ENCODE measurements at regions not wholly inside any gene's neighbourhood (a gene's known extent, or its start where the extent isn't known, plus 50 kb on each side); places are given as distances from the start of the nearest gene placed in this dataset.

DNA sequence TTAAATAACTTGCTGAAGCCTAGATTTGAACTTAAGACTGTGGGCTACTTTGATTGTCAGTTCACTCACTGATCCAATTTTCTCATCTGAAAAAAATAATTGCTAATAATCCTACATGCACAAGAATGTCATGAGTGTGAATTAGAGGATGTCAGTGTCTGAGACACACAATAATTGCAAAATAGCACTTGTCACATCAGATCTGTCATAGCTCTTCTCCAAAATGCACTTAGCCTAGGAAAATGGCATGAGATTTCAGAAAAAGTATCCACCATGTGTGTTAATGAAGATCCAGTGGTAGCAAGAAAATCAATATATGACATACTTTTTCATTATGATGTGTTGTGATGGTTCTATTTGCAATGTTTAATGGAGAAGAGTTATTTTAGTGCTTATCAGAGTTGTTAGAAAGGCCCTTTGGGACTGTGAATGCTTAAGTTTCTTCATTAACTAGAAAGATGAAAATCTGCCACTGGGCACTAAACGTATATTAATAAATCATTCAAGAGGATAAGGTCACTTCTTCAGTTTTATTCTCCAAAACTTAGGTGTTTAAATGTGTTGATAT is 786.2 kb downstream of the C6orf118 start:
- no peak for TF ChIP-seq BACH2 (CRISPR knock-in tag; IDR thresholded peaks at IDR 0.05; ENCODE audit: borderline replicate concordance)
- no peak for TF ChIP-seq TOX (CRISPR knock-in tag; IDR thresholded peaks at IDR 0.05; ENCODE audit: borderline replicate concordance)
- TF ChIP-seq ZFP3 (CRISPR knock-in tag; IDR thresholded peaks at IDR 0.05): no peak
- TF ChIP-seq ZNF70 (CRISPR knock-in tag; IDR thresholded peaks at IDR 0.05): no peak
- TF ChIP-seq, protein P1, sequence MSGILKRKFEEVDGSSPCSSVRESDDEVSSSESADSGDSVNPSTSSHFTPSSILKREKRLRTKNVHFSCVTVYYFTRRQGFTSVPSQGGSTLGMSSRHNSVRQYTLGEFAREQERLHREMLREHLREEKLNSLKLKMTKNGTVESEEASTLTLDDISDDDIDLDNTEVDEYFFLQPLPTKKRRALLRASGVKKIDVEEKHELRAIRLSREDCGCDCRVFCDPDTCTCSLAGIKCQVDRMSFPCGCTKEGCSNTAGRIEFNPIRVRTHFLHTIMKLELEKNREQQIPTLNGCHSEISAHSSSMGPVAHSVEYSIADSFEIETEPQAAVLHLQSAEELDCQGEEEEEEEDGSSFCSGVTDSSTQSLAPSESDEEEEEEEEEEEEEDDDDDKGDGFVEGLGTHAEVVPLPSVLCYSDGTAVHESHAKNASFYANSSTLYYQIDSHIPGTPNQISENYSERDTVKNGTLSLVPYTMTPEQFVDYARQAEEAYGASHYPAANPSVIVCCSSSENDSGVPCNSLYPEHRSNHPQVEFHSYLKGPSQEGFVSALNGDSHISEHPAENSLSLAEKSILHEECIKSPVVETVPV (CRISPR knock-in tag; IDR thresholded peaks at IDR 0.05): no peak
- TF ChIP-seq OSR1 (CRISPR knock-in tag; IDR thresholded peaks at IDR 0.05): no peak
- no peak for TF ChIP-seq ESRRG (CRISPR knock-in tag; IDR thresholded peaks at IDR 0.05)
- no peak for TF ChIP-seq ARNTL (CRISPR knock-in tag; IDR thresholded peaks at IDR 0.05; ENCODE audit: borderline replicate concordance, low read depth)
- TF ChIP-seq, protein P2, sequence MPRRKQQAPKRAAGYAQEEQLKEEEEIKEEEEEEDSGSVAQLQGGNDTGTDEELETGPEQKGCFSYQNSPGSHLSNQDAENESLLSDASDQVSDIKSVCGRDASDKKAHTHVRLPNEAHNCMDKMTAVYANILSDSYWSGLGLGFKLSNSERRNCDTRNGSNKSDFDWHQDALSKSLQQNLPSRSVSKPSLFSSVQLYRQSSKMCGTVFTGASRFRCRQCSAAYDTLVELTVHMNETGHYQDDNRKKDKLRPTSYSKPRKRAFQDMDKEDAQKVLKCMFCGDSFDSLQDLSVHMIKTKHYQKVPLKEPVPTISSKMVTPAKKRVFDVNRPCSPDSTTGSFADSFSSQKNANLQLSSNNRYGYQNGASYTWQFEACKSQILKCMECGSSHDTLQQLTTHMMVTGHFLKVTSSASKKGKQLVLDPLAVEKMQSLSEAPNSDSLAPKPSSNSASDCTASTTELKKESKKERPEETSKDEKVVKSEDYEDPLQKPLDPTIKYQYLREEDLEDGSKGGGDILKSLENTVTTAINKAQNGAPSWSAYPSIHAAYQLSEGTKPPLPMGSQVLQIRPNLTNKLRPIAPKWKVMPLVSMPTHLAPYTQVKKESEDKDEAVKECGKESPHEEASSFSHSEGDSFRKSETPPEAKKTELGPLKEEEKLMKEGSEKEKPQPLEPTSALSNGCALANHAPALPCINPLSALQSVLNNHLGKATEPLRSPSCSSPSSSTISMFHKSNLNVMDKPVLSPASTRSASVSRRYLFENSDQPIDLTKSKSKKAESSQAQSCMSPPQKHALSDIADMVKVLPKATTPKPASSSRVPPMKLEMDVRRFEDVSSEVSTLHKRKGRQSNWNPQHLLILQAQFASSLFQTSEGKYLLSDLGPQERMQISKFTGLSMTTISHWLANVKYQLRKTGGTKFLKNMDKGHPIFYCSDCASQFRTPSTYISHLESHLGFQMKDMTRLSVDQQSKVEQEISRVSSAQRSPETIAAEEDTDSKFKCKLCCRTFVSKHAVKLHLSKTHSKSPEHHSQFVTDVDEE (CRISPR knock-in tag; IDR thresholded peaks at IDR 0.05): no peak
- TF ChIP-seq ZC3H10 (CRISPR knock-in tag; IDR thresholded peaks at IDR 0.05): no peak
- TF ChIP-seq, protein P3, sequence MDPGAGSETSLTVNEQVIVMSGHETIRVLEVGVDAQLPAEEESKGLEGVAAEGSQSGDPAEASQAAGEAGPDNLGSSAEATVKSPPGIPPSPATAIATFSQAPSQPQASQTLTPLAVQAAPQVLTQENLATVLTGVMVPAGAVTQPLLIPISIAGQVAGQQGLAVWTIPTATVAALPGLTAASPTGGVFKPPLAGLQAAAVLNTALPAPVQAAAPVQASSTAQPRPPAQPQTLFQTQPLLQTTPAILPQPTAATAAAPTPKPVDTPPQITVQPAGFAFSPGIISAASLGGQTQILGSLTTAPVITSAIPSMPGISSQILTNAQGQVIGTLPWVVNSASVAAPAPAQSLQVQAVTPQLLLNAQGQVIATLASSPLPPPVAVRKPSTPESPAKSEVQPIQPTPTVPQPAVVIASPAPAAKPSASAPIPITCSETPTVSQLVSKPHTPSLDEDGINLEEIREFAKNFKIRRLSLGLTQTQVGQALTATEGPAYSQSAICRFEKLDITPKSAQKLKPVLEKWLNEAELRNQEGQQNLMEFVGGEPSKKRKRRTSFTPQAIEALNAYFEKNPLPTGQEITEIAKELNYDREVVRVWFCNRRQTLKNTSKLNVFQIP (CRISPR knock-in tag; IDR thresholded peaks at IDR 0.05; ENCODE audit: borderline replicate concordance, low read depth): no peak
- TF ChIP-seq ZNF565 (CRISPR knock-in tag; conservative IDR thresholded peaks at IDR 0.05; ENCODE audit: low read depth): no peak
- TF ChIP-seq ZNF8 (CRISPR knock-in tag; IDR thresholded peaks at IDR 0.05): no peak
- no peak for ATAC-seq

DNA sequence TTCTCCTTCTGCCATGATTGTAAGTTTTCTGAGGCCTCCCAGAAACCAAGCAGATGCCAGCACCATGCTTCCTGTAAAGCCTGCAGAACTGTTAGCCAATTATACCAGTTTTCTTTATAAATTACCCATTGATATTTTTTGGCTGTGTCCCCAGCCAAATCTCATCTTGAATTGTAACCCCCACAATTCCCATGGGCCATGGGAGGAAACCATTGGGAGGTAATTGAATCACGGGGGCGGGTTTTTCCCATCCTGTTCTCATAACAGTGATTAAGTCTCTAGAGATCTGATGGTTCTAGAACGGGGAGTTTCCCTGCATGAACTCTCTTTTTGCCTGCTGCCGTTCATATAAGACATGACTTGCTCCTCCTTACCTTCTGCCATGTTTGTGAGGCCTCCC is 788.5 kb downstream of the C6orf118 start:
- no peak for ATAC-seq
- TF ChIP-seq GLIS3 (CRISPR knock-in tag; IDR thresholded peaks at IDR 0.05) (no peak), ZFP3 (CRISPR knock-in tag; IDR thresholded peaks at IDR 0.05) (no peak), CSDC2 (CRISPR knock-in tag; IDR thresholded peaks at IDR 0.05) (no peak), ZC3H10 (CRISPR knock-in tag; IDR thresholded peaks at IDR 0.05) (no peak), OSR1 (CRISPR knock-in tag; IDR thresholded peaks at IDR 0.05) (no peak), ESRRG (CRISPR knock-in tag; IDR thresholded peaks at IDR 0.05) (no peak), ZFP30 (CRISPR knock-in tag; IDR thresholded peaks at IDR 0.05) (no peak), RARB (CRISPR knock-in tag; IDR thresholded peaks at IDR 0.05) (no peak)
- TF ChIP-seq, protein P4, sequence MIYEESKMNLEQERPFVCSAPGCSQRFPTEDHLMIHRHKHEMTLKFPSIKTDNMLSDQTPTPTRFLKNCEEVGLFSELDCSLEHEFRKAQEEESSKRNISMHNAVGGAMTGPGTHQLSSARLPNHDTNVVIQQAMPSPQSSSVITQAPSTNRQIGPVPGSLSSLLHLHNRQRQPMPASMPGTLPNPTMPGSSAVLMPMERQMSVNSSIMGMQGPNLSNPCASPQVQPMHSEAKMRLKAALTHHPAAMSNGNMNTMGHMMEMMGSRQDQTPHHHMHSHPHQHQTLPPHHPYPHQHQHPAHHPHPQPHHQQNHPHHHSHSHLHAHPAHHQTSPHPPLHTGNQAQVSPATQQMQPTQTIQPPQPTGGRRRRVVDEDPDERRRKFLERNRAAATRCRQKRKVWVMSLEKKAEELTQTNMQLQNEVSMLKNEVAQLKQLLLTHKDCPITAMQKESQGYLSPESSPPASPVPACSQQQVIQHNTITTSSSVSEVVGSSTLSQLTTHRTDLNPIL (CRISPR knock-in tag; IDR thresholded peaks at IDR 0.05; ENCODE audit: low read depth): no peak

DNA sequence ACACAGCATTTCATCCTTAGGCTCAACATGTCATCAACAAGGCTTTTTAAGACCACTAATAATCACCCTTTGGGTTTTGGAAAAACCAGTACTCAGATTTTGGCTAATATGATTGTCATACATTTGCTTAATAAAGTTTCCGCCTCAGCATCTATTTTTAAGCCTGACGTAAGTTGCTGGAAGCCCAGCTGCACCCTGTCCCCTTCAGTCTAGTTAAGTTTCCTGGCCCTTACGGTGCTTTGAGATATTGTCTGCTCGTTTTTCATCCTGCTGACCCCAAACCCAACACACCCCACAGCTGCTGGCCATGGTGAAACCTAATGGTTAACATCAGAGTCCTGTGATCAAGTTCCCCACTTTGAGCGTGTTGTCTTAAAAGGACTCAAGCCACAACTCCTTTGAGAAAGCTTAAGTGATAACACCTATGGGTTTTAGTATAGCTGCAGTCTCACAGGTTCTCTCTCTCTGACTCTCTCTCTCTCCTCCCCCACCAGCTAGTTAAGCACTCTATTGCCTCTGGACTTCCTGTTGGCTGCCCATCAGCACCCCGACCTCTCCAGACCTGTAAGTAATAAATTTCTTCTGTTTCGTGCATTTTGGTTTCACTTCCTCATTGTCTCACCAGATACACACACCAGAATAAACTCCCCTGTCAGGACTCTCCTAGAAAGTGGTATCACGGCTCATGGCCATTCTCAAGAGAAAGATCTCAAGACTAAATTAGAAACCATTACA is 802.0 kb downstream of the C6orf118 start:
- TF ChIP-seq, protein P4 (CRISPR knock-in tag; IDR thresholded peaks at IDR 0.05; ENCODE audit: low read depth): no peak
- no peak for TF ChIP-seq ZNF565 (CRISPR knock-in tag; conservative IDR thresholded peaks at IDR 0.05; ENCODE audit: low read depth)
- no peak for TF ChIP-seq ZC3H10 (CRISPR knock-in tag; IDR thresholded peaks at IDR 0.05)
- TF ChIP-seq ISL1 (CRISPR knock-in tag; IDR thresholded peaks at IDR 0.05): no peak
- TF ChIP-seq PPARA (CRISPR knock-in tag; IDR thresholded peaks at IDR 0.05; ENCODE audit: borderline replicate concordance): no peak
- no peak for TF ChIP-seq ZFP30 (CRISPR knock-in tag; IDR thresholded peaks at IDR 0.05)
- no peak for TF ChIP-seq RARB (CRISPR knock-in tag; IDR thresholded peaks at IDR 0.05)
- TF ChIP-seq GLIS3 (CRISPR knock-in tag; IDR thresholded peaks at IDR 0.05): no peak
- TF ChIP-seq, protein P2 (CRISPR knock-in tag; IDR thresholded peaks at IDR 0.05): no peak
- no peak for TF ChIP-seq ZFP3 (CRISPR knock-in tag; IDR thresholded peaks at IDR 0.05)
- no peak for TF ChIP-seq ZNF70 (CRISPR knock-in tag; IDR thresholded peaks at IDR 0.05)
- TF ChIP-seq CSDC2 (CRISPR knock-in tag; IDR thresholded peaks at IDR 0.05): no peak
- TF ChIP-seq ESRRG (CRISPR knock-in tag; IDR thresholded peaks at IDR 0.05): no peak
- TF ChIP-seq TCF4 (CRISPR knock-in tag; IDR thresholded peaks at IDR 0.05; ENCODE audit: borderline replicate concordance): no peak
- ATAC-seq: no peak

Data from SK-N-SH treated with all-trans-retinoic acid at 6 μM for 48 hours (cell line).